Skin epidermis (tissue), 12 donors: ENCODE measurements at regions not wholly inside any gene's neighbourhood (a gene's known extent, or its start where the extent isn't known, plus 50 kb on each side); places are given as distances from the start of the nearest gene placed in this dataset.
"Not testable (repeated sequence)": the region's sequence is repeated elsewhere in the genome, so short reads cannot be mapped to it uniquely, and the experiment has no call there.

Source experiments
- H3K27ac ChIP-seq, 21 experiments: fragments of 200-600 bp; sonication (generic) in 11 of 21; one replicate each; pipeline ENCODE4 v1.5.0; 2020; ENCODE audit warnings: mild to moderate bottlenecking in 3 of 21, inconsistent platforms in 2 of 21, moderate library complexity in 2 of 21
- H3K4me3 ChIP-seq, 7 experiments: fragments of 200-600 bp; sonication (generic) in 2 of 7; one replicate each; pipeline ENCODE4 v1.5.0; 2020; ENCODE audit warnings: inconsistent platforms in 2 of 7, mild to moderate bottlenecking in 2 of 7, moderate library complexity in 1 of 7

GRCh38 chr3:127044996-127045395 lies 62.1 kb downstream of the PLXNA1 start:
- H3K4me3 ChIP-seq = no peak overlapping the region
- no peak overlapping the region for H3K27ac ChIP-seq

- Histone ChIP-seq H3K4me3 (no peak overlapping the region), H3K27ac (no peak overlapping the region)
Observed at GRCh38 chr3:127045435-127046045, 62.6 kb downstream of the PLXNA1 start.

GRCh38 chr3:127046690-127047089 lies 63.8 kb downstream of the PLXNA1 start:
- not testable (repeated sequence) for H3K4me3 ChIP-seq

GRCh38 chr3:127049393-127049792 lies 66.5 kb downstream of the PLXNA1 start:
- H3K27ac ChIP-seq = no peak overlapping the region

More at GRCh38 chr3:127046690-127047089, 63.8 kb downstream of the PLXNA1 start:
- not testable (repeated sequence) for H3K27ac ChIP-seq

GRCh38 chr3:127050733-127051132 lies 67.8 kb downstream of the PLXNA1 start:
- no peak overlapping the region for H3K4me3 ChIP-seq

More at GRCh38 chr3:127049393-127049792, 66.5 kb downstream of the PLXNA1 start:
- no peak overlapping the region for H3K4me3 ChIP-seq

GRCh38 chr3:127052121-127052561 lies 69.2 kb downstream of the PLXNA1 start:
- Histone ChIP-seq H3K4me3 (no peak overlapping the region), H3K27ac (no peak overlapping the region)

More at GRCh38 chr3:127050733-127051132, 67.8 kb downstream of the PLXNA1 start:
- no peak overlapping the region for H3K27ac ChIP-seq

- Histone ChIP-seq H3K27ac (no peak overlapping the region), H3K4me3 (no peak overlapping the region)
Observed at GRCh38 chr3:127053026-127053425, 70.1 kb downstream of the PLXNA1 start.

GRCh38 chr3:127053450-127053849 lies 70.5 kb downstream of the PLXNA1 start:
- no peak overlapping the region for H3K27ac ChIP-seq
- no peak overlapping the region for H3K4me3 ChIP-seq

- no peak overlapping the region for H3K27ac ChIP-seq
- H3K4me3 ChIP-seq = no peak overlapping the region
Observed at GRCh38 chr3:127053979-127054378, 71.1 kb downstream of the PLXNA1 start.

GRCh38 chr3:127056281-127056680 lies 73.4 kb downstream of the PLXNA1 start:
- H3K4me3 ChIP-seq = no peak overlapping the region
- no peak overlapping the region for H3K27ac ChIP-seq

- Histone ChIP-seq H3K27ac (no peak overlapping the region), H3K4me3 (no peak overlapping the region)
Observed at GRCh38 chr3:127056976-127057375, 74.1 kb downstream of the PLXNA1 start.

- H3K4me3 ChIP-seq = no peak overlapping the region
Observed at GRCh38 chr3:127059072-127059471, 76.2 kb downstream of the PLXNA1 start.

GRCh38 chr3:127061641-127062040 lies 78.7 kb downstream of the PLXNA1 start:
- no peak overlapping the region for H3K4me3 ChIP-seq
- H3K27ac ChIP-seq = no peak overlapping the region

More at GRCh38 chr3:127059072-127059471, 76.2 kb downstream of the PLXNA1 start:
- H3K27ac ChIP-seq = no peak overlapping the region

GRCh38 chr3:127062926-127063325 lies 80.0 kb downstream of the PLXNA1 start:
- H3K27ac ChIP-seq = no peak overlapping the region
- H3K4me3 ChIP-seq = no peak overlapping the region

- H3K27ac ChIP-seq = no peak overlapping the region
- H3K4me3 ChIP-seq = no peak overlapping the region
Observed at GRCh38 chr3:127063916-127064315, 81.0 kb downstream of the PLXNA1 start.

GRCh38 chr3:127064391-127065137 lies 81.6 kb downstream of the PLXNA1 start:
- Histone ChIP-seq H3K27ac (peak overlapping the region in 1 of 21 experiments; percentile 16), H3K4me3 (no peak overlapping the region)

GRCh38 chr3:127065138-127065427 lies 82.2 kb downstream of the PLXNA1 start:
- Histone ChIP-seq H3K27ac (no peak overlapping the region), H3K4me3 (no peak overlapping the region)

- H3K27ac ChIP-seq = peak overlapping the region in 1 of 21 experiments; percentile 23
Observed at GRCh38 chr3:127065561-127066290, 82.8 kb downstream of the PLXNA1 start.

GRCh38 chr3:127066635-127067034 lies 83.7 kb downstream of the PLXNA1 start:
- no peak overlapping the region for H3K27ac ChIP-seq
- no peak overlapping the region for H3K4me3 ChIP-seq

More at GRCh38 chr3:127065561-127066290, 82.8 kb downstream of the PLXNA1 start:
- H3K4me3 ChIP-seq = no peak overlapping the region

GRCh38 chr3:127067116-127067910 lies 84.4 kb downstream of the PLXNA1 start:
- no peak overlapping the region for H3K27ac ChIP-seq
- H3K4me3 ChIP-seq = no peak overlapping the region
